ENCODE measurements at regions not wholly inside any gene's neighbourhood (a gene's known extent, or its start where the extent isn't known, plus 50 kb on each side); places are given as distances from the start of the nearest gene placed in this dataset.
A peak's percentile ranks its signal among the peaks of the same experiment; 100 is the strongest.

- Histone ChIP-seq H3K36me3 (ENCODE audit: control insufficient read depth, insufficient read depth, low read length) (no peaks in the 10 kb centered on the region), H3K27ac (ENCODE audit: extremely low read depth, low read depth, low read length) (no peak overlapping the region), H4K20me1 (replicated peaks; ENCODE audit: control insufficient read depth, insufficient read depth, low read length) (no peaks in the 10 kb centered on the region), H3K4me1 (replicated peaks in 1 of 2; ENCODE audit: control insufficient read depth in 2 of 2, insufficient read depth in 2 of 2, low read length in 2 of 2) (no peaks in the 10 kb centered on the region), H3K27me3 (ENCODE audit: control insufficient read depth in 2 of 2, insufficient read depth in 2 of 2, low read length in 2 of 2) (peaks cover 2 to 4% of the 10 kb centered on the region in 2 experiments; a peak in 2 of 5 replicates), H3K79me2 (ENCODE audit: control insufficient read depth, insufficient read depth, low read length) (no peaks in the 10 kb centered on the region), H3K9ac (ENCODE audit: insufficient read depth in 1 of 2, low read depth in 2 of 2, low read length in 2 of 2) (no peak overlapping the region), H3K4me3 (no peak overlapping the region), H2AFZ (ENCODE audit: low read depth, low read length) (no peak overlapping the region), H3K4me2 (ENCODE audit: insufficient read depth, low read length) (no peak overlapping the region), H3K9me1 (ENCODE audit: control insufficient read depth, insufficient read depth, low read length) (no peaks in the 10 kb centered on the region), H3K9me3 (replicated peaks; ENCODE audit: control insufficient read depth, insufficient read depth, low read depth, low read length) (no peaks in the 10 kb centered on the region)
- CTCF ChIA-PET (ENCODE audit: low intra/inter-chr PET ratio), result no interaction called here
- in situ Hi-C loops (cut with MboI), result no loop called here
- DNase-seq (ENCODE audit: extremely low read depth in 1 of 4, low spot score in 3 of 4) (no peak), FAIRE-seq (peak; percentile 11), ATAC-seq (no peak)
- no TSS peak for BruUV-seq (replicated peaks)
- 0% methylated on average over 1 of the region's 1 CpG for WGBS (ENCODE audit: insufficient coverage, low coverage, missing lambda C conversion rate)
- intact Hi-C loops (cut with micrococcal nuclease), result no loop called here
- POLR2A ChIA-PET, result no interaction called here
- TF ChIP-seq PATZ1 (CRISPR knock-in tag; IDR thresholded peaks at IDR 0.05; ENCODE audit: borderline replicate concordance) (no peak), ZKSCAN3 (CRISPR knock-in tag; IDR thresholded peaks at IDR 0.05) (no peak), SREBF2 (CRISPR knock-in tag; IDR thresholded peaks at IDR 0.05) (no peak), ZFP36 (IDR thresholded peaks at IDR 0.05; ENCODE audit: low read depth, low read length, partially characterized antibody) (no peak), PHB2 (IDR thresholded peaks at IDR 0.05; ENCODE audit: low read depth) (no peak), HES1 (IDR thresholded peaks at IDR 0.05; ENCODE audit: low read depth) (no peak), ZNF197 (CRISPR knock-in tag; IDR thresholded peaks at IDR 0.05; ENCODE audit: low read depth) (no peak), TFE3 (CRISPR knock-in tag; IDR thresholded peaks at IDR 0.05) (no peak), ZNF75A (CRISPR knock-in tag; IDR thresholded peaks at IDR 0.05) (no peak), ZNF589 (CRISPR knock-in tag; IDR thresholded peaks at IDR 0.05; ENCODE audit: low read depth) (no peak), CBX2 (IDR thresholded peaks at IDR 0.05; ENCODE audit: insufficient read depth, low read length, poor library complexity, severe bottlenecking) (no peak), KDM5B (IDR thresholded peaks at IDR 0.05; ENCODE audit: insufficient replicate concordance, low read depth, low read length) (no peak), THAP7 (CRISPR knock-in tag; IDR thresholded peaks at IDR 0.05) (no peak), SIX5 (IDR thresholded peaks at IDR 0.05; ENCODE audit: borderline replicate concordance in 1 of 2, insufficient read depth in 1 of 2, low read depth in 1 of 2, low read length in 2 of 2) (no peak)
Observed at GRCh38 chr10:4672201-4672600, 153.8 kb upstream of the AKR1E2 start.

Data from K562 (cell line).